ENCODE measurements at regions not wholly inside any gene's neighbourhood (a gene's known extent, or its start where the extent isn't known, plus 50 kb on each side); places are given as distances from the start of the nearest gene placed in this dataset.

- TF ChIP-seq POLR2A (IDR thresholded peaks at IDR 0.05; ENCODE audit: low read length) (no peak), GATA1 (IDR thresholded peaks at IDR 0.05; ENCODE audit: low read depth, low read length) (no peak)
Observed at GRCh38 chr6:144847916-144848315, 562.8 kb downstream of the UTRN start.
